Muscle of back (tissue), 3 donors: ENCODE measurements at regions not wholly inside any gene's neighbourhood (a gene's known extent, or its start where the extent isn't known, plus 50 kb on each side); places are given as distances from the start of the nearest gene placed in this dataset.

ENCODE experiments used
- DNase-seq, 3 donors: peaks; one replicate each; pipeline versions ENCODE4 v3.0.0 to v3.0.0-alpha.2; 2013

- DNase-seq, result no peak
Measured at GRCh38 chr20:22407237-22408193, 176.9 kb downstream of the FOXA2 start.

- DNase-seq, result no peak
Measured at GRCh38 chr20:22404419-22405170, 179.8 kb downstream of the FOXA2 start.

GRCh38 chr20:22403632-22404361, 180.6 kb downstream of the FOXA2 start:
- peak in 1 of 3 donors; percentile 47 for DNase-seq

GRCh38 chr20:22403022-22403631, 181.2 kb downstream of the FOXA2 start:
- no peak for DNase-seq

- DNase-seq, result no peak
Measured at GRCh38 chr20:22402550-22402949, 181.8 kb downstream of the FOXA2 start.

- DNase-seq, result no peak
Measured at GRCh38 chr20:22400440-22400839, 183.9 kb downstream of the FOXA2 start.

- no peak for DNase-seq
Measured at GRCh38 chr20:22394583-22394982, 189.8 kb downstream of the FOXA2 start.

- no peak for DNase-seq
Measured at GRCh38 chr20:22390543-22390903, 193.8 kb downstream of the FOXA2 start.

- DNase-seq, result no peak
Measured at GRCh38 chr20:22389836-22390542, 194.4 kb downstream of the FOXA2 start.

- no peak for DNase-seq
Measured at GRCh38 chr20:22387452-22387851, 196.9 kb downstream of the FOXA2 start.

- DNase-seq, result no peak
Measured at GRCh38 chr20:22386306-22386623, 198.1 kb downstream of the FOXA2 start.

- DNase-seq, result no peak
Measured at GRCh38 chr20:22385602-22386305, 198.6 kb downstream of the FOXA2 start.

GRCh38 chr20:22384978-22385377, 199.4 kb downstream of the FOXA2 start:
- no peak for DNase-seq

- DNase-seq, result no peak
Measured at GRCh38 chr20:22383156-22383555, 201.2 kb downstream of the FOXA2 start.

- DNase-seq, result no peak
Measured at GRCh38 chr20:22382742-22383141, 201.6 kb downstream of the FOXA2 start.

- no peak for DNase-seq
Measured at GRCh38 chr20:22381812-22382416, 202.5 kb downstream of the FOXA2 start.

GRCh38 chr20:22379472-22379871, 204.9 kb downstream of the FOXA2 start:
- DNase-seq, result no peak

GRCh38 chr20:22374678-22375590, 209.4 kb downstream of the FOXA2 start:
- peak in 1 of 3 donors; percentile 9 for DNase-seq

- peak in 1 of 3 donors; percentile 2 for DNase-seq
Measured at GRCh38 chr20:22374066-22374465, 210.3 kb downstream of the FOXA2 start.
